PC-9 (cell line): ENCODE measurements at regions not wholly inside any gene's neighbourhood (a gene's known extent, or its start where the extent isn't known, plus 50 kb on each side); places are given as distances from the start of the nearest gene placed in this dataset.

ENCODE experiments used
- CTCF ChIP-seq: fragments of 200-600 bp; sonication (generic); conservative IDR thresholded peaks from 2 replicates; pipeline ENCODE4 v1.6.1; 2017; ENCODE audit warnings: mixed run types, antibody characterized with exemption, mild to moderate bottlenecking, moderate library complexity
- EZH2 ChIP-seq: fragments of 200-600 bp; sonication (generic); IDR thresholded peaks from 2 replicates; pipeline ENCODE4 v1.8.0; 2017; ENCODE audit warnings: antibody characterized with exemption, low read depth

- TF ChIP-seq EZH2 (no peak), CTCF (no peak)
Measured at GRCh38 chr5:31114817-31115216, 78.7 kb upstream of the CDH6 start.
